ENCODE measurements at regions not wholly inside any gene's neighbourhood (a gene's known extent, or its start where the extent isn't known, plus 50 kb on each side); places are given as distances from the start of the nearest gene placed in this dataset.

DNA sequence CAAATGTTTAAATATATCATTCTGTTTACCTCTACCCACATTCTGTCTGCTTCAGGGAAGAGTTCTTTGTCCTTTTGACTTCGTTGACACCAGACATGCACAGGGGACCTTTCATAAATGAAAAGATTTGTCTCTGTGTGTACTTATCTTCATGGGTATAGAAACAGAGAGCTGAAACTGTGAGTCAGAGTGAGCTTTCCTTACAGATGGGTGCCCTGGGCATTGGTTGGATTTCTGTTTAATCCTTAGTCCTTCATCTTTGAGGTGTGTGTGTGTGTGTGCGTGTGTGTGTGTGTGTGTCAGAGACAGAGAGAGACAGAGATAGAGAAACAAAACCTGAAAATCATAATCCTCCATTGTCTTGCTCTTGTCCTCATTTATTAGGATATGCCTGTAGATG is 517.4 kb downstream of the TUSC7 start:
- Histone ChIP-seq H3K27me3 (ENCODE audit: low read depth, low read length) (no peaks in the 10 kb centered on the region), H4K20me1 (ENCODE audit: insufficient read depth, low read length) (no peaks in the 10 kb centered on the region), H3K79me2 (ENCODE audit: low read length) (no peaks in the 10 kb centered on the region), H3K36me3 (replicated peaks; ENCODE audit: low read depth, low read length) (no peaks in the 10 kb centered on the region), H3K9me3 (ENCODE audit: insufficient read depth, low read length) (no peaks in the 10 kb centered on the region), H3K4me3 (ENCODE audit: low read length) (no peak overlapping the region), H3K4me1 (ENCODE audit: low read length) (no peaks in the 10 kb centered on the region), H3K9ac (ENCODE audit: low read length) (no peak overlapping the region), H3K4me2 (ENCODE audit: low read length) (no peak overlapping the region), H2AFZ (ENCODE audit: low read depth, low read length) (no peak overlapping the region), H3K27ac (ENCODE audit: low read length) (no peak overlapping the region)
- TF ChIP-seq, protein P1, sequence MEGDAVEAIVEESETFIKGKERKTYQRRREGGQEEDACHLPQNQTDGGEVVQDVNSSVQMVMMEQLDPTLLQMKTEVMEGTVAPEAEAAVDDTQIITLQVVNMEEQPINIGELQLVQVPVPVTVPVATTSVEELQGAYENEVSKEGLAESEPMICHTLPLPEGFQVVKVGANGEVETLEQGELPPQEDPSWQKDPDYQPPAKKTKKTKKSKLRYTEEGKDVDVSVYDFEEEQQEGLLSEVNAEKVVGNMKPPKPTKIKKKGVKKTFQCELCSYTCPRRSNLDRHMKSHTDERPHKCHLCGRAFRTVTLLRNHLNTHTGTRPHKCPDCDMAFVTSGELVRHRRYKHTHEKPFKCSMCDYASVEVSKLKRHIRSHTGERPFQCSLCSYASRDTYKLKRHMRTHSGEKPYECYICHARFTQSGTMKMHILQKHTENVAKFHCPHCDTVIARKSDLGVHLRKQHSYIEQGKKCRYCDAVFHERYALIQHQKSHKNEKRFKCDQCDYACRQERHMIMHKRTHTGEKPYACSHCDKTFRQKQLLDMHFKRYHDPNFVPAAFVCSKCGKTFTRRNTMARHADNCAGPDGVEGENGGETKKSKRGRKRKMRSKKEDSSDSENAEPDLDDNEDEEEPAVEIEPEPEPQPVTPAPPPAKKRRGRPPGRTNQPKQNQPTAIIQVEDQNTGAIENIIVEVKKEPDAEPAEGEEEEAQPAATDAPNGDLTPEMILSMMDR (IDR thresholded peaks at IDR 0.05; ENCODE audit: low read depth, low read length), result no peak
- TF ChIP-seq EZH2phosphoT487 (IDR thresholded peaks at IDR 0.05; ENCODE audit: low read depth), result no peak

DNA sequence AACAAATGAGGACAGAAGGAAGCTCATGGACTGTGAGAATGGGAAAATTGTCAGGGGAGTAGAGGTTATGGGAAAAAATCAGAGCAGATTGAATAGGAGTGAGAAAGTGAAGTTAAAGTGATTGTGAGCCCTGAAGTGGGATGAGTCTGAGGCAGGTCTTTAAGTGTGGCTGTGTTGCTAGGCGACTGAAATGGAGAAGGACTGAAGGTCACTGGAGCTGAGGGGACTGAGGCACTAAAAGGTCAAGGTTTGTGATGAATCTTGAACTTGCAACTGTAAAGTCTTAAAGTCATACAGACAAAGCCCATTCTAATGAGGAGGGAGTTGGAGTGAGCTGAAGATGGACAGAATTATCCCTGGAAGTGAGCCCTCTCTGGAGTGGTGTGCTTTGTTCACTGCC is 518.9 kb downstream of the TUSC7 start:
- no peaks in the 10 kb centered on the region for H3K27me3 ChIP-seq (ENCODE audit: low read depth, low read length)
- no peak overlapping the region for H3K27ac ChIP-seq (ENCODE audit: low read length)
- no peak overlapping the region for H2AFZ ChIP-seq (ENCODE audit: low read depth, low read length)
- H3K36me3 ChIP-seq (replicated peaks; ENCODE audit: low read depth, low read length), result no peaks in the 10 kb centered on the region
- no peaks in the 10 kb centered on the region for H3K4me1 ChIP-seq (ENCODE audit: low read length)
- no peak overlapping the region for H3K9ac ChIP-seq (ENCODE audit: low read length)
- TF ChIP-seq EZH2phosphoT487 (IDR thresholded peaks at IDR 0.05; ENCODE audit: low read depth), result no peak
- TF ChIP-seq, protein P1 (IDR thresholded peaks at IDR 0.05; ENCODE audit: low read depth, low read length), result no peak
- no peak overlapping the region for H3K4me3 ChIP-seq (ENCODE audit: low read length)
- H3K79me2 ChIP-seq (ENCODE audit: low read length), result no peaks in the 10 kb centered on the region
- no peaks in the 10 kb centered on the region for H4K20me1 ChIP-seq (ENCODE audit: insufficient read depth, low read length)
- H3K9me3 ChIP-seq (ENCODE audit: insufficient read depth, low read length), result no peaks in the 10 kb centered on the region
- no peak overlapping the region for H3K4me2 ChIP-seq (ENCODE audit: low read length)

DNA sequence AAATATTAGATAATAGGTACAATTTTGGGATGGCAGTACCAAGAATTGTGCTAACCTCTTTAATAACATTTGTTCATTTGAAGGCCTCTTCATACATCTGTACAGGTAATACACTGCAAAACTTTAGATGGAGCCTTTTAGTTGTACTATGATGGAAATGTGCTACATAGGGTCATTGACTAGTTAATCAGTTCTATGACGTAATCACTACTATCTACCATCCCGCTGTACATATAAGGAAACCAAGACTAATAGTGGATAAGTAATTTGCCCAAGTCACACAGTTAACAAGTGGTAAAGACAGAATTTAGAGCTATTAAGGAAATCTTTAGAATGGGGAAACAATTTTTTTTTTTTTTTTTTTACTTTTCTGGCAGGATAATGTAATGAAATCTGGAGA is 521.3 kb downstream of the TUSC7 start:
- Histone ChIP-seq H3K9ac (ENCODE audit: low read length) (no peak overlapping the region), H3K4me3 (ENCODE audit: low read length) (no peak overlapping the region), H3K79me2 (ENCODE audit: low read length) (no peaks in the 10 kb centered on the region), H2AFZ (ENCODE audit: low read depth, low read length) (no peak overlapping the region), H3K4me1 (ENCODE audit: low read length) (no peaks in the 10 kb centered on the region), H3K36me3 (replicated peaks; ENCODE audit: low read depth, low read length) (no peaks in the 10 kb centered on the region), H3K27ac (ENCODE audit: low read length) (no peak overlapping the region), H3K27me3 (ENCODE audit: low read depth, low read length) (no peaks in the 10 kb centered on the region), H3K4me2 (ENCODE audit: low read length) (no peak overlapping the region), H3K9me3 (ENCODE audit: insufficient read depth, low read length) (no peaks in the 10 kb centered on the region), H4K20me1 (ENCODE audit: insufficient read depth, low read length) (no peaks in the 10 kb centered on the region)
- TF ChIP-seq EZH2phosphoT487 (IDR thresholded peaks at IDR 0.05; ENCODE audit: low read depth), result no peak
- TF ChIP-seq, protein P1 (IDR thresholded peaks at IDR 0.05; ENCODE audit: low read depth, low read length), result no peak

DNA sequence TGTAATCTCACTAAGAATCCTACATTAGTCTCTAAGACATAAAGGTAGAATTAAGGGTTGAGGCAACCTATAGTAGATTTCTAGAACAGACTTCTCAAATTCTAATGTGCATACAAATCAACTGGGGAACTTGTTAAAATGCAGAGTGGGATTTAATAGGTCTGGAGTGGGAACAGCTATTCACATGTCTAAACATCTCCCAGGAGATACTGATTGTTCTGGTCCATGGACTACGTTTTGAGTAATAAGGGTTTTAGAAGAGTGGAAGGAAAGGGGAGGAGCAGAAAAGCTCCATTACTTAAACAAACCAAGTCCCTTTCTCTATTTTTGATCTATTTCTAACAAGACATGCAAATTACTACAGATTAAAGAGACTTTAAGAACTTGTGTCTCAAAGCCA is 524.8 kb downstream of the TUSC7 start:
- Histone ChIP-seq H3K27ac (ENCODE audit: low read length) (no peak overlapping the region), H3K4me3 (ENCODE audit: low read length) (no peak overlapping the region), H4K20me1 (ENCODE audit: insufficient read depth, low read length) (no peaks in the 10 kb centered on the region), H3K4me2 (ENCODE audit: low read length) (no peak overlapping the region), H3K79me2 (ENCODE audit: low read length) (no peaks in the 10 kb centered on the region), H2AFZ (ENCODE audit: low read depth, low read length) (no peak overlapping the region), H3K27me3 (ENCODE audit: low read depth, low read length) (no peaks in the 10 kb centered on the region), H3K9ac (ENCODE audit: low read length) (no peak overlapping the region), H3K36me3 (replicated peaks; ENCODE audit: low read depth, low read length) (no peaks in the 10 kb centered on the region), H3K9me3 (ENCODE audit: insufficient read depth, low read length) (no peaks in the 10 kb centered on the region), H3K4me1 (ENCODE audit: low read length) (no peaks in the 10 kb centered on the region)
- no peak for TF ChIP-seq EZH2phosphoT487 (IDR thresholded peaks at IDR 0.05; ENCODE audit: low read depth)
- TF ChIP-seq, protein P1 (IDR thresholded peaks at IDR 0.05; ENCODE audit: low read depth, low read length), result no peak

Data from OCI-LY3 (cell line).